Uterus (tissue), 2 donors: ENCODE measurements at regions not wholly inside any gene's neighbourhood (a gene's known extent, or its start where the extent isn't known, plus 50 kb on each side); places are given as distances from the start of the nearest gene placed in this dataset.

Experiments
- CTCF ChIP-seq, 4 experiments: fragments of 200-600 bp in 2 of 4; fragments of 450-650 bp in 2 of 4; sonication (generic) in 2 of 4; IDR thresholded peaks; one replicate each; pipeline ENCODE4 v1.5.1; 2016 to 2019; ENCODE audit warnings: antibody characterized with exemption in 4 of 4, mild to moderate bottlenecking in 2 of 4, moderate library complexity in 1 of 4
- POLR2A ChIP-seq, 2 donors: fragments of 450-650 bp; IDR thresholded peaks; one replicate each; pipeline ENCODE4 v1.6.1; 2016; ENCODE audit warnings: antibody characterized with exemption in 2 of 2, mild to moderate bottlenecking in 1 of 2, moderate library complexity in 1 of 2

DNA sequence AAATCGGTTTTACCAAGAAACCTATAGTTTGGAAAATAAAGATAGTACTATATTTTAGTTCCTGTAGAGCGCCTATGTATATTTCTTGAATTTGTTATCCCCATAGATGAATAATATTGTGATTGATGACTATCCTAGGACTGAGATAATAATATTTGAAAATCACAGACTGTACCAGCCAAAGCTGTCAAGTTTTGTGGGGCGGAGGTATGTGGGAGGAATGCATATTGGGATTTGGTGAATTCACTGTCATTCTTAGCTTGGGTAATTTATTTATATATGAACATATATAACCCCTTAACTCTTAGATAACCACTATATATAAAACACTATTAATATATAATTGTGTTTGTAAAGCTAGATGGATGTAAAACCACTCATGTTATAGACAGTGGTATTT is 205.5 kb upstream of the ARSJ start:
- no peak for TF ChIP-seq CTCF (IDR thresholded peaks at IDR 0.05)
- no peak for TF ChIP-seq POLR2A (IDR thresholded peaks at IDR 0.05)
